NB4 (cell line): ENCODE measurements at regions not wholly inside any gene's neighbourhood (a gene's known extent, or its start where the extent isn't known, plus 50 kb on each side); places are given as distances from the start of the nearest gene placed in this dataset.

ENCODE experiments used
- DNase-seq: peaks from one replicate; pipeline ENCODE4 v3.0.0; 2010; ENCODE audit warnings: low read depth
- H3K4me3 ChIP-seq: one replicate; pipeline ENCODE4 v1.5.1; 2011; ENCODE audit warnings: mild to moderate bottlenecking, low read depth, low read length, moderate library complexity
- CTCF ChIP-seq: IDR thresholded peaks from one replicate; pipeline ENCODE4 v1.5.1; 2012; ENCODE audit warnings: low read depth, low read length
- MAX ChIP-seq: IDR thresholded peaks from 2 replicates; pipeline ENCODE4 v1.6.1; 2011; ENCODE audit warnings: low read depth, low read length
- MYC ChIP-seq: IDR thresholded peaks from 2 replicates; pipeline ENCODE4 v1.6.1; 2011; ENCODE audit warnings: low read depth, low read length
- POLR2A ChIP-seq: IDR thresholded peaks from 2 replicates; pipeline ENCODE4 v1.6.1; 2011; ENCODE audit warnings: mild to moderate bottlenecking; ENCODE audit not compliant: insufficient read length; ENCODE audit errors: extremely low read depth

GRCh38 chr3:5442106-5442785, 254.7 kb downstream of the EDEM1 start:
- no peak for TF ChIP-seq POLR2A
- TF ChIP-seq CTCF = no peak
- no peak for TF ChIP-seq MYC
- no peak for TF ChIP-seq MAX
- no peak for DNase-seq
- no peak overlapping the region for H3K4me3 ChIP-seq

GRCh38 chr3:5442786-5443138, 255.3 kb downstream of the EDEM1 start:
- DNase-seq = no peak
- no peak overlapping the region for H3K4me3 ChIP-seq
- TF ChIP-seq CTCF = no peak
- TF ChIP-seq MYC = no peak
- no peak for TF ChIP-seq POLR2A
- TF ChIP-seq MAX = no peak

- H3K4me3 ChIP-seq = no peak overlapping the region
- no peak for TF ChIP-seq POLR2A
- no peak for TF ChIP-seq MYC
- TF ChIP-seq MAX = no peak
- no peak for TF ChIP-seq CTCF
- no peak for DNase-seq
Observed at GRCh38 chr3:5444253-5444652, 256.7 kb downstream of the EDEM1 start.

GRCh38 chr3:5445676-5446201, 258.2 kb downstream of the EDEM1 start:
- H3K4me3 ChIP-seq = no peak overlapping the region
- no peak for TF ChIP-seq MYC
- no peak for TF ChIP-seq CTCF
- no peak for DNase-seq

GRCh38 chr3:5448246-5448645, 260.7 kb downstream of the EDEM1 start:
- TF ChIP-seq MAX (no peak), POLR2A (no peak), CTCF (no peak), MYC (no peak)
- no peak overlapping the region for H3K4me3 ChIP-seq
- no peak for DNase-seq

- no peak overlapping the region for H3K4me3 ChIP-seq
- DNase-seq = no peak
- TF ChIP-seq MAX = no peak
- TF ChIP-seq POLR2A = no peak
- TF ChIP-seq CTCF = no peak
- TF ChIP-seq MYC = no peak
Observed at GRCh38 chr3:5448816-5449215, 261.3 kb downstream of the EDEM1 start.
